Keratinocyte (primary cell): ENCODE measurements at regions not wholly inside any gene's neighbourhood (a gene's known extent, or its start where the extent isn't known, plus 50 kb on each side); places are given as distances from the start of the nearest gene placed in this dataset.

Experiments used
- DNase-seq: peaks from one replicate; pipeline ENCODE4 v3.0.0-alpha.2; 2011; ENCODE audit warnings: low read depth, missing footprints, low spot score
- FAIRE-seq: peaks from 2 replicates; lab custom pipeline; 2011; peaks lifted over from hg19 to GRCh38; lab: Jason Lieb, UNC
- H2AFZ ChIP-seq: 2 replicates; pipeline ENCODE4 v1.6.0; 2012; ENCODE audit warnings: low read length, control low read depth, inconsistent platforms; ENCODE audit not compliant: control insufficient read depth
- H3K27ac ChIP-seq: 2 replicates; pipeline ENCODE4 v1.5.1; 2011; ENCODE audit warnings: low read length; ENCODE audit not compliant: control insufficient read depth, insufficient read depth
- H3K27me3 ChIP-seq: 3 replicates; pipeline ENCODE4 v1.6.0; 2011; ENCODE audit warnings: low read length; ENCODE audit not compliant: control insufficient read depth, insufficient read depth; ENCODE audit errors: extremely low read depth
- H3K36me3 ChIP-seq, 2 experiments: 2 replicates in 1 of 2; 3 replicates in 1 of 2; pipeline ENCODE4 v1.5.1; 2011; ENCODE audit warnings: low read length in 2 of 2, mild to moderate bottlenecking in 1 of 2; ENCODE audit not compliant: control insufficient read depth in 2 of 2, insufficient read depth in 2 of 2; ENCODE audit errors: extremely low read depth in 1 of 2
- H3K4me1 ChIP-seq: 3 replicates; pipeline ENCODE4 v1.5.1; 2011; ENCODE audit warnings: low read length; ENCODE audit not compliant: control insufficient read depth, insufficient read depth; ENCODE audit errors: extremely low read depth
- H3K4me2 ChIP-seq: 3 replicates; pipeline ENCODE4 v1.6.0; 2011; ENCODE audit warnings: low read depth, low read length; ENCODE audit not compliant: control insufficient read depth, insufficient read depth; ENCODE audit errors: extremely low read depth
- H3K4me3 ChIP-seq, 3 experiments: fragments of 200-600 bp in 1 of 3; sonication (generic) in 1 of 3; 2 replicates in 2 of 3; 3 replicates in 1 of 3; pipeline ENCODE4 v1.5.1; 2011 to 2016; ENCODE audit warnings: low read length in 3 of 3, mild to moderate bottlenecking in 3 of 3, control low read depth in 2 of 3, inconsistent platforms in 1 of 3, low read depth in 1 of 3, mixed read lengths in 1 of 3, mixed run types in 1 of 3, moderate library complexity in 1 of 3; ENCODE audit not compliant: control insufficient read depth in 2 of 3, insufficient read depth in 2 of 3; ENCODE audit errors: extremely low read depth in 1 of 3
- H3K79me2 ChIP-seq: 2 replicates; pipeline ENCODE4 v1.6.0; 2012; ENCODE audit warnings: low read length; ENCODE audit not compliant: control insufficient read depth, insufficient read depth
- H3K9ac ChIP-seq: 3 replicates; pipeline ENCODE4 v1.6.0; 2011; ENCODE audit warnings: low read length; ENCODE audit not compliant: control insufficient read depth, insufficient read depth; ENCODE audit errors: extremely low read depth
- H3K9me1 ChIP-seq: 3 replicates; pipeline ENCODE4 v1.6.0; 2011; ENCODE audit warnings: low read length; ENCODE audit not compliant: control insufficient read depth, insufficient read depth; ENCODE audit errors: extremely low read depth
- H3K9me3 ChIP-seq: 2 replicates; pipeline ENCODE4 v1.5.1; 2012; ENCODE audit warnings: low read depth, low read length; ENCODE audit not compliant: control insufficient read depth
- H4K20me1 ChIP-seq: 3 replicates; pipeline ENCODE4 v1.6.0; 2011; ENCODE audit warnings: low read length; ENCODE audit not compliant: control insufficient read depth, insufficient read depth; ENCODE audit errors: extremely low read depth
- EZH2 ChIP-seq: IDR thresholded peaks from one replicate; pipeline ENCODE4 v1.6.1; 2012; ENCODE audit warnings: inconsistent platforms, mild to moderate bottlenecking, low read length, moderate library complexity
- dilution Hi-C: fragments of 300-500 bp; cut with MboI; formaldehyde crosslinking; loops from one replicate; pipeline ENCODE4 v1.7.0; 2020; ENCODE audit warnings: low sequenced_read_pairs; ENCODE audit not compliant: extremely low pct_ligation_motif_present
- TF ChIP-seq, protein P1 (sequence below), 3 experiments: IDR thresholded peaks in 1 of 3; conservative IDR thresholded peaks in 1 of 3; optimal IDR thresholded peaks in 1 of 3; 2 replicates in 2 of 3; 3 replicates in 1 of 3; pipeline versions ENCODE3 to v1.5.1; 2011; ENCODE audit warnings: low read length in 3 of 3, mild to moderate bottlenecking in 3 of 3, moderate library complexity in 2 of 3, control low read depth in 1 of 3, inconsistent platforms in 1 of 3; ENCODE audit not compliant: insufficient read depth in 2 of 3; ENCODE audit errors: extremely low read depth in 1 of 3

DNA sequence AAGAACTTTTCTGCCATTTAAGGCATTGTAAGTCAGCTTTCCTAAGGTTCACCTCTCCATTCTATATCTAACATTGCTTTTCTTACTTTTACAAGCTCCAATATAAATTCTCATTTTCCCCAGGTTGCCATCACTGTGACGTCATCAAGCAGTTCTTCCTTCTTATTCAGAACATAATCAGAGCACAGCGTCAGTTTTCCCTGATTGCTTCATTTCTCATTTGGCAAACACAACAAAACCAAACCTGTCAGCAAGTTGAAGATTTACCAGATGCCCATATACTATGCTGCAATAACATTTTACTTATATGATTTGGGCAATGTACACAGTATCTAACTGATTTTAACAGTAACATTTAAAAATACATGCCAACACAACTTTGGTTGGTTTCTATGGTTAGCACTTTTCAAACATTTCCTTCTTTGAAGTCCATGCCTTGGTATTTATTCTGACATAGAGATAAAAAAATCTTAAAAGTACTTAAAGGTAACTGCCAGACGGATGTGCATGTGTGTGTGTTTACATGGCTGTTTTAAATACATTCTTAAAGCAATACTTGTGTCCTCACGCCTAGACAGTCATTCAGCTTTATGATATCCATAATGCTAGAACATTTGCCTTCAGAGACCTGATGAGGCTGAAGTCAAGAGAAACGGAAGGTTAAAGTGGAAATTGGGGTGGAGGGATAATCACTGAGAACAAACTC is 264.0 kb downstream of the KLF12 start:
- no peaks in the 10 kb centered on the region for H3K9me3 ChIP-seq
- no peaks in the 10 kb centered on the region for H3K27me3 ChIP-seq
- H3K9me1 ChIP-seq, result no peaks in the 10 kb centered on the region
- H3K4me3 ChIP-seq, result no peak overlapping the region
- no peak overlapping the region for H3K4me2 ChIP-seq
- H4K20me1 ChIP-seq, result no peaks in the 10 kb centered on the region
- DNase-seq (no peak), FAIRE-seq (no peak)
- H3K9ac ChIP-seq, result no peak overlapping the region
- H3K36me3 ChIP-seq, result no peaks in the 10 kb centered on the region
- no peaks in the 10 kb centered on the region for H3K79me2 ChIP-seq
- TF ChIP-seq EZH2, result no peak
- TF ChIP-seq, protein P1, sequence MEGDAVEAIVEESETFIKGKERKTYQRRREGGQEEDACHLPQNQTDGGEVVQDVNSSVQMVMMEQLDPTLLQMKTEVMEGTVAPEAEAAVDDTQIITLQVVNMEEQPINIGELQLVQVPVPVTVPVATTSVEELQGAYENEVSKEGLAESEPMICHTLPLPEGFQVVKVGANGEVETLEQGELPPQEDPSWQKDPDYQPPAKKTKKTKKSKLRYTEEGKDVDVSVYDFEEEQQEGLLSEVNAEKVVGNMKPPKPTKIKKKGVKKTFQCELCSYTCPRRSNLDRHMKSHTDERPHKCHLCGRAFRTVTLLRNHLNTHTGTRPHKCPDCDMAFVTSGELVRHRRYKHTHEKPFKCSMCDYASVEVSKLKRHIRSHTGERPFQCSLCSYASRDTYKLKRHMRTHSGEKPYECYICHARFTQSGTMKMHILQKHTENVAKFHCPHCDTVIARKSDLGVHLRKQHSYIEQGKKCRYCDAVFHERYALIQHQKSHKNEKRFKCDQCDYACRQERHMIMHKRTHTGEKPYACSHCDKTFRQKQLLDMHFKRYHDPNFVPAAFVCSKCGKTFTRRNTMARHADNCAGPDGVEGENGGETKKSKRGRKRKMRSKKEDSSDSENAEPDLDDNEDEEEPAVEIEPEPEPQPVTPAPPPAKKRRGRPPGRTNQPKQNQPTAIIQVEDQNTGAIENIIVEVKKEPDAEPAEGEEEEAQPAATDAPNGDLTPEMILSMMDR (optimal IDR thresholded peaks at IDR 0.05 in 1 of 3, IDR thresholded peaks at IDR 0.05 in 1 of 3, conservative IDR thresholded peaks at IDR 0.05 in 1 of 3; ENCODE audit: extremely low read depth in 1 of 3, insufficient read depth in 2 of 3, low read length in 3 of 3), result no peak
- dilution Hi-C loops, result no loop called here
- H2AFZ ChIP-seq, result no peak overlapping the region
- no peaks in the 10 kb centered on the region for H3K4me1 ChIP-seq
- no peak overlapping the region for H3K27ac ChIP-seq

DNA sequence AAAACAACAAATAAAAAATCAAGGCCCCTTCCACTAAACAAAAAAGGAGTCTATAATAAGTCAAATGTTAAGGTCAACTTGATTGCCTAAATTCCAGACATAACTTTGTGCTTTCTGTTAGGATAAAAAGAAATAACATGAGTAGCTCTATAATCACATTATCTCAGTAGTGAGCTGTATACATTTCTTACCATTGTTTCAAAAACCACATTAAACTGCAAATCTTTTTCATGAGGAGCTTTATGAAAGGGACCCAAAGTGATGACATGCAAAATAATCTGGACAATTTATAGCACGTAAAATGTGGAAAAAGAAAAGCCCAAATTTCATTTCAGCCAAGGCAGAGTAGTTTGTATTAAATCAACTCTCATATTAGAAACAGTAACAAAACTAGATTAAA is 269.2 kb downstream of the KLF12 start:
- no peak overlapping the region for H3K27ac ChIP-seq
- TF ChIP-seq EZH2, result no peak
- H3K9me3 ChIP-seq, result no peaks in the 10 kb centered on the region
- FAIRE-seq, result no peak
- H3K4me3 ChIP-seq, result no peak overlapping the region
- H2AFZ ChIP-seq, result no peak overlapping the region
- DNase-seq, result no peak
- H3K9ac ChIP-seq, result no peak overlapping the region
- no peaks in the 10 kb centered on the region for H3K36me3 ChIP-seq
- H3K79me2 ChIP-seq, result no peaks in the 10 kb centered on the region
- dilution Hi-C loops, result no loop called here
- no peaks in the 10 kb centered on the region for H3K27me3 ChIP-seq
- no peaks in the 10 kb centered on the region for H4K20me1 ChIP-seq
- H3K4me1 ChIP-seq, result no peaks in the 10 kb centered on the region
- H3K9me1 ChIP-seq, result no peaks in the 10 kb centered on the region
- H3K4me2 ChIP-seq, result no peak overlapping the region

DNA sequence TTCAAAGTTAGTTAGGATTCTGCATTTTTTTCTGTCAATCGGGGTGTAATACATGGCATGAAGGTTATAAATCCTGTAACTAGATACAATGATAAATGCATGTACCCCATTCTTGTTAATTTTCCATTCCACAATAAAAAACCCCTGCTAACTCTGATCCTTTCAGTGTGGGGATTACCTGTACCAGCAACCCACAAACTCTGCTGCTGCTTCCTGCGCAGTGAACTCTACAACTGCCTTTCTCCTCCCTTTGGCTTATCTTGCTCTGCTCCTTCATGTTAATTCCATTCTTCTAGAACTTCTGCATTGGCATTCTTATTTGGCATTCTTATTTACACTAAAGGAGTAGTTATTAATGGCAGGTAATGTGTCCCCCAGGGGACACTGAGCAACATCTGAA is 273.1 kb downstream of the KLF12 start:
- dilution Hi-C loops, result no loop called here
- no peak overlapping the region for H2AFZ ChIP-seq
- H4K20me1 ChIP-seq, result no peaks in the 10 kb centered on the region
- no peaks in the 10 kb centered on the region for H3K9me3 ChIP-seq
- DNase-seq (no peak), FAIRE-seq (no peak)
- H3K4me1 ChIP-seq, result no peaks in the 10 kb centered on the region
- H3K9me1 ChIP-seq, result no peaks in the 10 kb centered on the region
- H3K4me3 ChIP-seq, result no peak overlapping the region
- H3K36me3 ChIP-seq, result no peaks in the 10 kb centered on the region
- TF ChIP-seq, protein P1 (optimal IDR thresholded peaks at IDR 0.05 in 1 of 3, IDR thresholded peaks at IDR 0.05 in 1 of 3, conservative IDR thresholded peaks at IDR 0.05 in 1 of 3; ENCODE audit: extremely low read depth in 1 of 3, insufficient read depth in 2 of 3, low read length in 3 of 3), result no peak
- TF ChIP-seq EZH2, result no peak
- H3K9ac ChIP-seq, result no peak overlapping the region
- no peaks in the 10 kb centered on the region for H3K27me3 ChIP-seq
- H3K79me2 ChIP-seq, result no peaks in the 10 kb centered on the region
- H3K4me2 ChIP-seq, result no peak overlapping the region
- no peak overlapping the region for H3K27ac ChIP-seq
